ENCODE measurements at regions not wholly inside any gene's neighbourhood (a gene's known extent, or its start where the extent isn't known, plus 50 kb on each side); places are given as distances from the start of the nearest gene placed in this dataset.

DNA sequence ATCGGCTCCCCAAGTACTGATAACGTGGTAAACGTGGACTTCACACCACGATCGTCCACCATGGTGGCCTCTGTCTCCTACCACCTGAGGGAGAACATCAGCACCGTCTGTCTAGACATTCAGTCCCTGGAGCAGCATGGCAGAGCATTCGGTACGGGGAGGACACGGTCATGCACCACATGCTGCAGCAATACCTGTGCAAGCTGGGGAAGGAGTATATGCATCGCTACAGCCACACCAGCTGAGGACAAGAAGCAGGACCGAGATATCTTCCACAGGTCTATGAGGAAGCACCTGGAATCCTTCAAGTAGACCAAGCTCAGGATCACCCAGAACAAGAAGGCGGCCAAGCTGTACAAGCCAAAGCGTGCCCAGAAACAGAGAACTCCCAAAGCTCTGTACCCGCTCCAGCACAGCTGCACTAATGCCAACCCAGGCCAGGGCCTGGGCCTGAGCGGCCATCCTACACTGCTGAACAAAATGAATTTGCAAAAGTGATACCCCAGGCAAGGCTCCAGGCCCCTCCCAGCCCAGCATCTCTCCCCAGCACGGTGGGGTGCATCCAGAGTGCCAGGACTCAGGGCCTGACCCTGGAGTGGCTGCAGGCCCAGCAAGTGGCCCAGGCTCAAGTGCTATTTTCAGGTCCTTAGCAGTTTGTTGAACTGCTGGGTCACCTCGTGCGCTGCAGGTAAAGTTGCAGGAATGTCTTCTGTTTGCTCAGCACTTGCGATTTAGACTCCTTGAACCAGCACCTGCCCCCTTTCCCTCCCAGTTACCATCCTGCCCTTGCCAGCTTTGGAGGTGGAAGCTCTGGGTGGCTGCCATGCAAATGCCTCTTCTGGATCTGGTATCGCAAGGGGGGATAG lies 119.3 kb upstream of the SERPIND1 start:
- DNase-seq: peak; percentile 85

DNA sequence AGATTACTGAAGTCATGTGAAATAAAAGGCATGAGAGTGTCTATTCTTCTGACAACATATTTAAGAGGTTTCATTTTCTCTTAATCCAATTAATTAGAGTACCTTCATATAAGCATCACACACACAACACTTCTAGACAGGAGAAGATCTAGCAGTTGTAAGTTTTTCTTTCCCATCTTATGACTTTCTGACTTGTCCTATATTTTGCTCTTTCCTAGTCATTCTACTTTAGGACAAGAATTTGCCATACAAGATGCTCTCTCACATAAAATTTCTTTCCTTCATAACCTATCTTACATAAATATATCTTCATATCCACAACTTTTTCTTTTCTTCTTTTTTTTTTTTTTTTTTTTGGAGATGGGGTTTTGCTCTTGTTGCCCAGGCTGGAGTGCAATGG lies 118.3 kb upstream of the SERPIND1 start:
- no peak for DNase-seq

DNA sequence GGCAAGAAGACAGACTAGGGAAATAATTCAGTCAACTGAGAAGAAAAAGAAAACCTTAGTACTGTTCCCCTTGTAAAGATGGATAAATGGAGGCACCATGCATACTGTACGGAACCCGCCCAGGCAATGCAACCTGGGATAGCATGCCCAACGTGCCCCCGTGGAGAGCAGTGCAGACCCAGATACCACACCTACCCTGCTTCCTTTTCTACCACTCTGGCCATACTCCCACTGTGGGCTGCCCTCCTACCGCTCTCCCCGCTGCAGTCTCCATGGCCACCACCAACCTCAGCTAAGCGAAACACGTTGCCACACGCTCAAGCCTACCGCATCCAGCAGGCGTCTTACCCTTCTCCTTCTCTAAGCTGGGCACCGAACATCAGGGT lies 117.4 kb upstream of the SERPIND1 start:
- no peak for DNase-seq

GRCh38 chr22:20656902-20657836 lies 116.7 kb upstream of the SERPIND1 start:
- DNase-seq: no peak

All from DMS79 treated with DMSO at 0.1 percent for 48 hours (cell line).